GM13977 (cell line): ENCODE measurements at regions not wholly inside any gene's neighbourhood (a gene's known extent, or its start where the extent isn't known, plus 50 kb on each side); places are given as distances from the start of the nearest gene placed in this dataset.

Experiments
- DNase-seq: peaks from one replicate; pipeline ENCODE4 v3.0.0; 2012; ENCODE audit warnings: low spot score
- in situ Hi-C: fragments of 300-500 bp; cut with MboI; formaldehyde crosslinking; loops from one replicate; pipeline ENCODE4 v1.12.0; 2022; ENCODE audit warnings: low sequenced_read_pairs, low pct_unique_long_range_greater_than_20kb, mixed read lengths, inconsistent platforms; ENCODE audit not compliant: unreplicated experiment
- TF ChIP-seq, protein P1 (sequence below): IDR thresholded peaks from 2 replicates; pipeline ENCODE4 v1.5.1; 2012; ENCODE audit warnings: mild to moderate bottlenecking, control low read depth; ENCODE audit not compliant: insufficient read depth; ENCODE audit errors: extremely low read depth, missing control alignments

- TF ChIP-seq, protein P1, sequence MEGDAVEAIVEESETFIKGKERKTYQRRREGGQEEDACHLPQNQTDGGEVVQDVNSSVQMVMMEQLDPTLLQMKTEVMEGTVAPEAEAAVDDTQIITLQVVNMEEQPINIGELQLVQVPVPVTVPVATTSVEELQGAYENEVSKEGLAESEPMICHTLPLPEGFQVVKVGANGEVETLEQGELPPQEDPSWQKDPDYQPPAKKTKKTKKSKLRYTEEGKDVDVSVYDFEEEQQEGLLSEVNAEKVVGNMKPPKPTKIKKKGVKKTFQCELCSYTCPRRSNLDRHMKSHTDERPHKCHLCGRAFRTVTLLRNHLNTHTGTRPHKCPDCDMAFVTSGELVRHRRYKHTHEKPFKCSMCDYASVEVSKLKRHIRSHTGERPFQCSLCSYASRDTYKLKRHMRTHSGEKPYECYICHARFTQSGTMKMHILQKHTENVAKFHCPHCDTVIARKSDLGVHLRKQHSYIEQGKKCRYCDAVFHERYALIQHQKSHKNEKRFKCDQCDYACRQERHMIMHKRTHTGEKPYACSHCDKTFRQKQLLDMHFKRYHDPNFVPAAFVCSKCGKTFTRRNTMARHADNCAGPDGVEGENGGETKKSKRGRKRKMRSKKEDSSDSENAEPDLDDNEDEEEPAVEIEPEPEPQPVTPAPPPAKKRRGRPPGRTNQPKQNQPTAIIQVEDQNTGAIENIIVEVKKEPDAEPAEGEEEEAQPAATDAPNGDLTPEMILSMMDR, result no peak
- in situ Hi-C loops, result loop anchor here (10.0 kb wide), 3 partner anchors 70 to 180 kb away; no protein-coding TSS in a partner anchor
- no peak for DNase-seq
Observed at GRCh38 chr9:109974918-109975276, 194.9 kb downstream of the PALM2AKAP2 start.

GRCh38 chr9:109975574-109976295 is 195.7 kb downstream of the PALM2AKAP2 start:
- TF ChIP-seq, protein P1, result no peak
- no peak for DNase-seq
- in situ Hi-C loops, result loop anchor here (10.0 kb wide), 3 partner anchors 71 to 179 kb away; no protein-coding TSS in a partner anchor

GRCh38 chr9:109976303-109976702 is 196.3 kb downstream of the PALM2AKAP2 start:
- no peak for DNase-seq
- TF ChIP-seq, protein P1, result no peak
- in situ Hi-C loops, result loop anchor here (10.0 kb wide), 3 partner anchors 72 to 178 kb away; no protein-coding TSS in a partner anchor

- in situ Hi-C loops, result loop anchor here (10.0 kb wide), 3 partner anchors 73 to 177 kb away; no protein-coding TSS in a partner anchor
- DNase-seq, result no peak
- TF ChIP-seq, protein P1, result no peak
Observed at GRCh38 chr9:109977521-109977920, 197.5 kb downstream of the PALM2AKAP2 start.

GRCh38 chr9:109981091-109981490 is 201.1 kb downstream of the PALM2AKAP2 start:
- TF ChIP-seq, protein P1, result no peak
- no peak for DNase-seq
- in situ Hi-C loops, result no loop called here

DNA sequence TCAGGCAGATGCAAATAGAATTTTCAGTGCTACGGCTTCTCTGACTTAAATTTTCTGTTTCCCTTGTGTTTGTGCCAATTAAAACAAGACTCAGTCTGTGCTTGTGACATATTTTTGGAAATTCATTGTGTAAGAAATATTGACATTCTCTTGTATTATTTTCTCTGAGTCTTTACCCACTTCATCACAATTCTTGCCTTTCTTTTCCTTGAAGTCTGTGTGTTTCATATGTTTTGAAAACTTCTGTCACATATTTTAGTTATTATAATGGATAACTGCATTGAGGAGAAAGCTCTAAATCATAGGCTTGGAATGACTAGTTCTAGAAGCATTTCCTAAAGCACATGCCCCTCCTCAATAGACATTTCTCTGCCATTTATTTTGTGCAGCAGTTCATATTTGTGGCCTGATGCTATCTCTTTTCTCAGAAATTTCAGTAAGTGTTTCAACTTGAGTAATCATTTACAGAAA is 206.6 kb downstream of the PALM2AKAP2 start:
- no peak for DNase-seq
- TF ChIP-seq, protein P1, result no peak
- in situ Hi-C loops, result no loop called here
